CD14-positive monocyte (primary cell): ENCODE measurements at regions not wholly inside any gene's neighbourhood (a gene's known extent, or its start where the extent isn't known, plus 50 kb on each side); places are given as distances from the start of the nearest gene placed in this dataset.

Source experiments
- DNase-seq, 3 donors: peaks; one replicate each; pipeline ENCODE4 v3.0.0-alpha.2; 2011 to 2022
- H2AFZ ChIP-seq: 2 replicates; pipeline ENCODE4 v1.6.0; 2012; ENCODE audit warnings: mild to moderate bottlenecking, low read depth, low read length, inconsistent platforms; ENCODE audit not compliant: insufficient read depth, poor library complexity, severe bottlenecking
- H3K27ac ChIP-seq, 2 donors: 1 replicate in 1 of 2; 2 replicates in 1 of 2; pipeline ENCODE4 v1.5.1; 2012 to 2013; ENCODE audit warnings: low read length in 2 of 2, control low read depth in 1 of 2, inconsistent platforms in 1 of 2, low read depth in 1 of 2, mild to moderate bottlenecking in 1 of 2
- H3K27me3 ChIP-seq, 2 donors: one replicate each; pipeline versions ENCODE4 v1.6.0 to v1.6.1; 2011 to 2013; ENCODE audit warnings: low read length in 2 of 2; ENCODE audit not compliant: control insufficient read depth in 2 of 2, insufficient read depth in 2 of 2
- H3K36me3 ChIP-seq, 2 donors: replicated peaks in 1 of 2; 1 replicate in 1 of 2; 2 replicates in 1 of 2; pipeline versions ENCODE4 v1.5.1 to v1.6.1; 2012 to 2013; ENCODE audit warnings: low read length in 2 of 2, control low read depth in 1 of 2, inconsistent platforms in 1 of 2, mild to moderate bottlenecking in 1 of 2; ENCODE audit not compliant: insufficient read depth in 2 of 2, control insufficient read depth in 1 of 2
- H3K4me1 ChIP-seq, 2 donors: 1 replicate in 1 of 2; 2 replicates in 1 of 2; pipeline versions ENCODE4 v1.5.1 to v1.6.1; 2012 to 2013; ENCODE audit warnings: low read length in 2 of 2, control low read depth in 1 of 2, inconsistent platforms in 1 of 2, mild to moderate bottlenecking in 1 of 2, moderate library complexity in 1 of 2; ENCODE audit not compliant: insufficient read depth in 2 of 2, control insufficient read depth in 1 of 2
- H3K4me2 ChIP-seq: replicated peaks from 2 replicates; pipeline ENCODE3; 2012; ENCODE audit warnings: low read length, moderate library complexity, mild to moderate bottlenecking; ENCODE audit not compliant: poor library complexity, severe bottlenecking; ENCODE audit errors: extremely low read depth
- H3K4me3 ChIP-seq, 3 experiments: fragments of 200-600 bp in 1 of 3; sonication (generic) in 1 of 3; replicated peaks in 1 of 3; 1 replicate in 2 of 3; 2 replicates in 1 of 3; pipeline ENCODE4 v1.5.1; 2011 to 2013; ENCODE audit warnings: low read length in 3 of 3, mild to moderate bottlenecking in 3 of 3, control low read depth in 2 of 3, low read depth in 2 of 3, inconsistent platforms in 1 of 3, moderate library complexity in 1 of 3
- H3K79me2 ChIP-seq: 2 replicates; pipeline ENCODE4 v1.6.0; 2012; ENCODE audit warnings: mild to moderate bottlenecking, control low read depth, inconsistent platforms, low read length, moderate library complexity; ENCODE audit not compliant: insufficient read depth
- H3K9ac ChIP-seq: 2 replicates; pipeline ENCODE4 v1.6.0; 2017; ENCODE audit warnings: low read length, mild to moderate bottlenecking; ENCODE audit not compliant: insufficient read depth, poor library complexity, severe bottlenecking
- H3K9me3 ChIP-seq, 2 donors: replicated peaks in 1 of 2; 1 replicate in 1 of 2; 2 replicates in 1 of 2; pipeline versions ENCODE4 v1.5.1 to v1.6.1; 2012 to 2013; ENCODE audit warnings: low read length in 2 of 2, control low read depth in 1 of 2; ENCODE audit not compliant: control insufficient read depth in 1 of 2, insufficient read depth in 1 of 2
- H4K20me1 ChIP-seq: 2 replicates; pipeline ENCODE4 v1.6.0; 2012; ENCODE audit warnings: mild to moderate bottlenecking, low read length, control low read depth, moderate library complexity; ENCODE audit not compliant: insufficient read depth
- H3K27ac Mint-ChIP-seq, 7 donors: one replicate each; pipeline ENCODE4 v1.8.0; 2020; ENCODE audit warnings: mild to moderate bottlenecking in 7 of 7, mixed read lengths in 7 of 7, moderate library complexity in 6 of 7, inconsistent platforms in 2 of 7
- H3K27me3 Mint-ChIP-seq, 3 donors: one replicate each; pipeline ENCODE4 v1.8.0; 2021 to 2022; ENCODE audit warnings: low read depth in 3 of 3, mild to moderate bottlenecking in 3 of 3, mixed read lengths in 3 of 3, moderate library complexity in 3 of 3, inconsistent platforms in 1 of 3
- H3K36me3 Mint-ChIP-seq, 2 donors: one replicate each; pipeline ENCODE4 v1.8.0; 2020; ENCODE audit warnings: mixed read lengths in 2 of 2, inconsistent platforms in 1 of 2, mild to moderate bottlenecking in 1 of 2
- H3K4me1 Mint-ChIP-seq: one replicate; pipeline ENCODE4 v1.8.0; 2020; ENCODE audit warnings: mild to moderate bottlenecking, mixed read lengths
- H3K4me3 Mint-ChIP-seq, 2 donors: one replicate each; pipeline ENCODE4 v1.8.0; 2020; ENCODE audit warnings: mild to moderate bottlenecking in 2 of 2, mixed read lengths in 2 of 2, moderate library complexity in 1 of 2
- H3K9me3 Mint-ChIP-seq, 7 donors: one replicate each; pipeline ENCODE4 v1.8.0; 2020 to 2022; ENCODE audit warnings: mixed read lengths in 7 of 7, mild to moderate bottlenecking in 6 of 7, moderate library complexity in 6 of 7, inconsistent platforms in 2 of 7
- CTCF ChIP-seq: fragments of 200-600 bp; IDR thresholded peaks from one replicate; pipeline ENCODE4 v1.8.0; 2022; ENCODE audit warnings: antibody characterized with exemption, mild to moderate bottlenecking
- WGBS: methylation state at CpG from one replicate; pipeline ENCODE4 v1.1.5; 2013; ENCODE audit warnings: missing lambda C conversion rate; ENCODE audit not compliant: insufficient coverage; 5-methylcytosine and 5-hydroxymethylcytosine counted together
- intact Hi-C, 2 donors: fragments of 100-400 bp; cut with micrococcal nuclease; formaldehyde crosslinking; loops; one replicate each; pipeline versions ENCODE4 v1.15.0 to v1.15.1; 2023

GRCh38 chr10:20406281-20407104 lies 490.6 kb downstream of the NEBL start:
- no peak overlapping the region for H3K4me3 Mint-ChIP-seq
- TF ChIP-seq CTCF = no peak
- no peaks in the 10 kb centered on the region for H3K36me3 Mint-ChIP-seq
- peaks cover 0 to 1% (median 0%) of the 10 kb centered on the region in 3 donors for H3K27me3 Mint-ChIP-seq
- peaks cover 4% of the 10 kb centered on the region in 2 donors for H3K9me3 ChIP-seq
- DNase-seq = no peak
- no peaks in the 10 kb centered on the region for H3K79me2 ChIP-seq
- peaks cover 0 to 9% (median 4%) of the 10 kb centered on the region in 7 donors for H3K9me3 Mint-ChIP-seq
- no peaks in the 10 kb centered on the region for H3K27me3 ChIP-seq
- no peaks in the 10 kb centered on the region for H4K20me1 ChIP-seq
- no peak overlapping the region for H2AFZ ChIP-seq
- H3K9ac ChIP-seq = no peak overlapping the region
- H3K4me3 ChIP-seq = no peak overlapping the region
- no peak overlapping the region for H3K27ac Mint-ChIP-seq
- H3K27ac ChIP-seq = no peak overlapping the region
- no peaks in the 10 kb centered on the region for H3K36me3 ChIP-seq
- no peak overlapping the region for H3K4me2 ChIP-seq
- intact Hi-C loops = no loop called here
- WGBS = 87% methylated on average over 3 of the region's 6 CpGs
- no peaks in the 10 kb centered on the region for H3K4me1 ChIP-seq
- peaks cover 2% of the 10 kb centered on the region for H3K4me1 Mint-ChIP-seq

DNA sequence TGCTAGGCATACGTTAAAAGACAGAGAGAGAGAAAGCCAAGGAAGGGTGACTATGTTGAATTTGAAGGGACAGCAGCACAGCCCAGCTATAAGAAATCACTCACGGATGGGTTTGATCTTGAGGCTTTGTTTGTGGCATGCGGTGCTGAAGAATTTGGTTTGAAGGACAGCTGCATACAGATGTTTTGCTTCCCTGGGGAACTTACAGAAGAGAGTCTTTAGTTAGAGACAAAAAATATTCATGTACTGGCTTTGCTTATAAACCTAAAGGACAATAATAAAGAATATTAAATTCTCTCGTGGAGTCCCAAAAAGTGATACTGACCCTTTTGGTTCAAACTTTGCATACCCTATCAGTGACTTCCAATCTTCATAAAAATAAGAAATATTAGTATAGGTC lies 491.4 kb downstream of the NEBL start:
- no peak overlapping the region for H3K4me3 ChIP-seq
- no peak overlapping the region for H3K4me3 Mint-ChIP-seq
- no peaks in the 10 kb centered on the region for H4K20me1 ChIP-seq
- H2AFZ ChIP-seq = no peak overlapping the region
- no peaks in the 10 kb centered on the region for H3K4me1 ChIP-seq
- H3K36me3 ChIP-seq = no peaks in the 10 kb centered on the region
- peaks cover 0 to 1% (median 0%) of the 10 kb centered on the region in 3 donors for H3K27me3 Mint-ChIP-seq
- H3K9me3 ChIP-seq = peaks cover 4% of the 10 kb centered on the region in 2 donors
- no peaks in the 10 kb centered on the region for H3K36me3 Mint-ChIP-seq
- no peak overlapping the region for H3K4me2 ChIP-seq
- no peaks in the 10 kb centered on the region for H3K79me2 ChIP-seq
- H3K4me1 Mint-ChIP-seq = peaks cover 2% of the 10 kb centered on the region
- no peak overlapping the region for H3K27ac Mint-ChIP-seq
- intact Hi-C loops = no loop called here
- no peak overlapping the region for H3K27ac ChIP-seq
- peaks cover 0 to 13% (median 5%) of the 10 kb centered on the region in 7 donors for H3K9me3 Mint-ChIP-seq
- no peaks in the 10 kb centered on the region for H3K27me3 ChIP-seq
- no peak for DNase-seq
- no peak for TF ChIP-seq CTCF
- H3K9ac ChIP-seq = no peak overlapping the region
- 86% methylated on average over 1 of the region's 4 CpGs for WGBS
